ENCODE measurements at regions not wholly inside any gene's neighbourhood (a gene's known extent, or its start where the extent isn't known, plus 50 kb on each side); places are given as distances from the start of the nearest gene placed in this dataset.

DNA sequence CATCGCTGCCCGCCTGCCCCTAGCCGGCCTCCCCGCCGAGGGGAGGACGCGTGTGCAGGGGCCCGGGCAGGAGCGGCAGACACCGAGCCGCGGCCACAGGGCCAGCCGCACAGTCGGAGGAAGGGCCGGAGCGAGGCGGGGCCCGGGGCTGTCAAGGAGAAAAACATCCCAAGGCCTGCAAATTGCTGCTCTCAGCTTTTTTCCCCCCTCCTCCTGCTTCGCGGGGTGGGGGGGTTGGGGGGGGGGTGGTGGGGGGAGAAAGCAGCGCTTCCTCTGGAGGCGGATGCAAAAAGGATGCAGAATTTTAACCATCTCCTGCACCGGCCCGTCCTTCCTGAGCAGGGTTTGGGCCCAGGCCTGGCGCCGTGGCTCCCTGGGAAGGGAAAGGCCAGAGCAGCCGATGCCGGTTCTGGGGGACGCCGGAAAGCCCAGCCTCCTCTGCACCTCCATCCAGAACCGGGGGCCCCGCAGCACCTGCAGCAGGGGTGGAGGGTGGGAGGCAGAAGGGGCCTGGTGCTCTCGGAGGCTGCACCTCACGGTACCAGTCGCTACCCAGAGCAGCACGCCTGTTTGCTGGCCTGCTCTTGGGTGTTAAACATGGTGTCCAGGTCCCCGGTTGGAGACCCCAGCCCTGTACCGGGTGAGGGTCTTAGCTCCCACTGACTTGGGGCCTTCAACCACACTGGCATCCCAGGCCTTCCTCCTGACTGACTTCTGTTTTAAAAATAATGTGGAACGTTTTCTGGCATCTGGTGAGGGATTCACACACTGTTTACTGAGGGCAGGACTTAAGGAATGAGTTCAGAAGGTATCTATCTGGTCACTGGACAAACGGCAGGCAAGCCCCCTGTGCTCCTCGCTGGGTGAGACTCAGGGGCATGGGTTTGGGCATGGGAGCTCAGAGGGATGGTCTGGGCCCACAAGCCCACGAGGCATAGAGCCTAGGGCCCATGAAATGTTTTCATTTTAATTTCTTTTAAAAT lies 77.4 kb upstream of the WNT7B start:
- peak; percentile 73 for DNase-seq

GRCh38 chr22:46055181-46055875 lies 78.4 kb upstream of the WNT7B start:
- DNase-seq, result peak; percentile 59

DNA sequence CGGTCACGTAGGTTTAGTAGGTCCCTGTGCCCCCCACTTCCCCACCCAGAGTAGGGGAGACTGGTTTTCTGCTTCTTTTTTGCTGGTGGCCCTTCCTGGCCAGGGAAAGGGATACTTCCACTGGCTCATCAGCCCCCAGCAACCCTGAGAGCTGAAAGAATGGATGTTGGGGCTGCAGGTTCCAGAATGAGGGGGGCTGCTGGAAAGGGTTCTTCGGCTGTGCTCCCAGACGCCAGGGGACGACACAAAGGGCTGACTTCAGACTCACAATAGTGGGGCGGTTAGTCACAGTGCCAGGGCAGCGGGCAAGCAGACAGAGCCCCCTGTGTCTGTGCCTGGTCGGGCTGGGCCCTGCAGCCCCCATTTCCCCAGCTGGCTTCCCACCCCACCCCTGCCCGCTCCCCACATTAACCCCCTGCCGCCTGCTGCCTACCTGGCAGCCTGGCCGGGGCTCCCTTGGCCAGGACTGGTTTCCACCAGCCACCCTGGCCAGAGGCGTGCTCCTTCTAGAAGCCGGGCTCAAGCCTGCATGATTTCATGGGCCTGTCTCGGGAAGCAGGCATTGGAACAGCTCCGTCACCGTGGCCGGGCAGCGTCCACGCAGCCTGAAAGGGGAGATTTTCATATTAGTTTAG lies 79.1 kb upstream of the WNT7B start:
- peak; percentile 68 for DNase-seq

DNA sequence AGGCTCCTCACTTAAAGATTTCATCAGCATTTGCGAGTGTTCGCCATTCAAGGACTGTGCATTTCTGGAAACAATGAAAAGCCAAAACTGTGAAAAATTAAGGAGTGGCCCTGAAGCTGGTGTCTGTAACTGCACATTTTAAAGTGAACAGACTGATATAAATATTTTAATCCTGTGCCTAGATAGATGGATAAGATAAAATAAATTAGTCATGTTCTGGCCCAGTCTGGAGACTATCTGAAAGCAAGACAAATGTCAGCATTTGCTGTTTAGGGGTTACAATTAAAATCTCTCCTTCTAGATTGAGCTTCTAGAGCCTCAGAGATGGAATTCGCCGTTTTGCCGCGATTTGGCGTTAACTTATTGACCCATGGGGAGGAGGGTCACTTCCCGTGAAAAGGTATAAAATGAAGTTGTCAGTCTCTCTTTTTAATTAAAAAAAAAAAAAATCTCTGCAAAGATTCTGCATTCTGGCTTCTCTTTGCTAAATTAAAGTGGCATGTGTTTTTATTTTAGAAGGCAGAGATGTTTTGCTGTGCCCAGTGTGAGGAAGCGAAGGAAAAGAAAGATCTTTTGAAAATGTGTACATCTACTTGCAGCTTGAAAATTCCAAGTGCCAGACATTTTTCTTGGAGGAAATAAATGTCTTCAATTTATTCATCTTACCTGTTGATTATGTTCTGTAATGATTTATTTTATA lies 79.7 kb upstream of the WNT7B start:
- peak; percentile 68 for DNase-seq

DNA sequence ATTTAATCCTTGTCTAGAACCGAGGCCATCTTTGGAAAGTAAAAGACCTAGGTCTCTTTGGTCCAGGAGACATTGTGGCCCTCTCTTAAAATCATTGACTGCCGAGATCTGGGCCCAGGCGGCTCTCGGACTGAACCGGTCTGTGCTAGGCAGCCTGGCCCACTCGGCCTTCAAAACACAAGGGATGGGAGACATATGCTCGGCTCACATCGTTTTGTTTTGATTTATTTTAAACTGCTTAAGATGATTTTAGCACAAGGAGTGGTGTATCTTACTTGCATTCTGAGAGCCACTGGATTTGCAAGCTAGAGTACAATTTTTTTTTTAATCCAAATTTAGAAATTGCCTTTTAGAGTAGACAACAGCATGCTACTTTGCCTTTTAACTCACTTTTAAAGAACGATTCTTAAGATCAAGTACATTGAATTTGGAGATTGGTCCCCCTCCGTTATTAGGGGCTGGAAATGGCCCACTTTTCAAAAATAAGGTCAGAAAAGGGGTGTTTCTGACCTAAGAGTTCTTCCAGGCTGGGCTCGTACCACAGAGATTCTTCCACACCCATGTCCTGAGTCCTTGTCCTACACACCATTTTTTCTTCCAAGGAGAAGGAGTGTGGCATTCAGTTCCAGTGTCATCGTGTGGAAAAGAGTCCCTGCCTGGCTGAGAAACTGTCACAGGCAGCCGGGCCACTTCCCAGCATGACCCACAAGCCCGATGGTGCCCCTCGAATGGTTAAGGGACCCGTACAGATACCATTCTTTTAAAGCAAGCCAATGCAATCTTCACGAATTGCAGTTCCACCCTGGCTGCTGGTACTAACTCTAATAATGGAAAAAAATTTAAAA lies 80.5 kb upstream of the WNT7B start:
- DNase-seq, result peak; percentile 65

DNA sequence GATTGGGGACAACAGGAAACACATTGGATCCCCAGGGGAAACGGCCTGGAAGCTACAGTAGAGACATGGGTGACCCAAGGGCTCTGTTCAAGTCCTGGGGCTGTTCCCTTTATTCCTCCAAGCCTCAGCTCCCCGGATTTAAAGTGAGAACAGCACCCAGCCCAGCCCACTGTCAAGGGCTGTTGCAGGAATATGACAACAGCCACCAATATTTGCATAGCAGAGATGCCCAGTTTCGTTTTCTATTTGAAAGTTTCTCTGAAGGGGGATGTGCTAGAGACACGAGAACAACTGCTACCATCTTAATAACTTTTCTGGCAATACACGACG lies 81.1 kb upstream of the WNT7B start:
- DNase-seq, result peak; percentile 97

DNA sequence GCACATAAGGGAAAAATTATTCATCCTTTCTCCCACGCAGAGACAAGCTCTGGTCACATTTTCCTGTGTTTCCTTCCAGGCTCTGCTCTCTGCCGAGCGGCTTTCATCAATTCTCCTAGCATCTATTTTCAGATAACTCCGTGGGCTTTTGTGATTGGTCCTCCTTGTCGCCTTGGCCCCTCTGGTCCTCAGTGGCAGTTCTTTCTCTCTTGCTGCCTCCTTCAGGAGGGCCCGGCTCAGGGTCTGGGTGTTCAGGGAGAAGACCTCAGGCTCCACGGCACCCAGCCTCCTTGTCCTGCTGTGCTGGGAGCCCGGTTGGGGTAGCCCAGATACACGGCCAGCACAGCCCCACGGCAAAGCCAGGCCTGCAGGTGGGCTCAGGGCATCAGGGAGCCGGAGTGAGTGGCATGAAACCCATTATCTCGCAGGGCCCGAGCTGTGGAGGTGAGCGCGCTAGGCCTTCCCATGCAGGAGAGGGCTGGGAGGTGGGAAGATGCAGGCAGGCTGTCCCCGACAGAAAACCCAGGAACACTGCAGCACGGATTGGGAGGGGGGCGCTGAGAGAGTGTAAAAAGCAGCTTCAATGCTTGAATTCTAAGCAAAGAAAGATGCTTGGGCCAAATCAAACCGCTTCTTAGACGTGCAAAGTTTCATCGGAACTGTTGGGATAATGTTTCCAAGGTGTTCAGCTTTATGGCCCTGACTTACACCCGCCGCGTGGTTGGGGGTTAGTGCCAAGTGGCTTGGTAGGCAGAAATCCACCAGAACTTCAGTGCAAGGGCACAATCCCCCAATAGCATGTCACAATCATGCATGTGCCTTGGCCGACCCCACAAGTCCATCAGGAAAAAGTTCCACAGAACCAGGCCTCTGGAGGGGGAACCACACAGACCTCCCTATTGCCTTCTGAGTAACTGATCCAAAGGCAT lies 81.9 kb upstream of the WNT7B start:
- peak; percentile 42 for DNase-seq

DNA sequence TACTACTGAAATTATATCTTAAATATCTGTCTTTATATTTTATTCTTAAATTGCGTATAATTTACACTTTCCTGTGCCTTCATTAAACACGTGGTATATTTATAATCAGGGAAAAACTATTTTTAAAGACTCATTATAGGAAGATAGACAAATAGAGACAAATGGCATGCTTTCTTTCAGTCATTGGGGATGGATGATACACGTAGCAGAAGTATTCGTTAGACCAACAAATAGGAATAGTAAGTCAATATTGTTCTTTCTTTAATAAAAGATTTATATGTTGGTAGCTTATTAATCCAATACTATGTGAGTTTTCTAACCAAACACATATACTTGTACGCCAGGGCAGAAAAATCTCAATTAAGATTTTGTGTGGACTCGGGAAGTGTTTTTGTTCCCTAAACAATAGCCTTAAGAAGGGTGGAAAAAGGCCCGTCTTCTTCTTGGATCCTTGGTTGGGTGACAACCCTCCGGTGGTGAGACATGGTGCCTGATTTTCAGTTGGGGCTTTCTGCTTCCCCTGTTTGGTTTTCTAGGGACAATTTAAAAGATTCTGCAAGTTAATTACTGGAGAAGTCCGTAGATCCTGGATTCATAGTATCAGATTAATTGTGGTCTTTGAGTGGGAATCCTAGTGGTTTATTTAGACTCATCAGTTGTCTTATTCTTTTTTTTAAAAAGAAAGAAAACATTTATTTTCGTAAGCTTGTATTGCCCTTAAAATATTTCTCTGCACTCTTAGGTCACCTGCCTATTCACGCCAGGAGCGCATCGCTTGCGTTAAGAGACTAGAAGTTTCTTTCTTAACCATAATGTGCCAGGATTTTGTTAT lies 83.5 kb upstream of the WNT7B start:
- no peak for DNase-seq

GRCh38 chr22:46061124-46061500 lies 84.2 kb upstream of the WNT7B start:
- DNase-seq, result no peak

- DNase-seq, result no peak
Observed at GRCh38 chr22:46061501-46062231, 84.7 kb upstream of the WNT7B start.

DNA sequence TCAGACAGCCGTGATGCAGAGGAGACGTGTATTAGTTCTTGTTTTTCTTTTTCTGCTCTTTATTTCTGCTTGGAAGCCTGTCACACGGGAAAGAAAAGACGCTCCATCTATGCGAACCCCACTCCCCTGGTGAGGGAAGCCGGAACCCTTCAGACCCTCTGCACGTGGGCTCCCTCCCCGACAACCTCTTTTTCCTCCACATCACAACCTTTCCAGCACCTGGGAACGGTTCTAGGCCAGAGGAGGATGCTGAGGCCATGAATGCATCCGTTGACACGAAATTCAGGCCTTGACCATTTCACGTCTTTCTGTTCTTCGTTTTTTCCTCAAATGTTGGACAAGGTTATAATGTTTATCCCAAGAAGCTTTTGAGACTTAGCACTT lies 85.3 kb upstream of the WNT7B start:
- DNase-seq, result no peak

DNA sequence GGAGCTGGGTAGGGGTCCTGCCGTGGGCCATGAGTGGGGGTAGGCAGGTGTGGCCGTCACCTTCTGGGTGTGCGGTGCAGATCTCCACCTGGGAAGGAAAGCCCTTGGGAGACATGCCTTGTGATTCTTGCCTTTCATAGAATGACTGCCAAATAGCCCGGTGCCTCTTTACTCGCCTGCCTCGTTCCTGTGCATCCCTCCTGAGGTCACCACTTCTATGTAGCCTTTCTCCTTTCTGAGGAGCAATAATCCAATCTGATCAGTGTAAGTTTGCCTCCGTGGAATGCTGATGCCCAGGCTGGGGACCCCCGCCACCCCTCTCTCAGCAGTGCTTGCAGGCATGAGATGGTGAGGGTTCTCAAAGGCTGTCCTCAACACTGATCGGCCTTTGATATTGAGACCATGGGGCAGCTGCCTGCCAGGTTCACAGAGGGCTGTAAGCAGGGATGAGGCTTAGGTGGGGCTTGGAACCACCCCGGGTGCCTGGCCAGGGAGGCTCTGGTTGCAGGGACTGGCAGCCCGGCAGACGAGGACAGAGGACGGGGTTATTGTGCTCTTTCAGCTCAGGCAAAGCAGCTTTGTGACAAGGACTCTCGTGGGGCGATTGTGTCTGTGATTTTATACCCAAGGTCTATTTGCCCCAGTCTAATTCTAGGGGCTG lies 86.1 kb upstream of the WNT7B start:
- no peak for DNase-seq

GRCh38 chr22:46063846-46064227 lies 86.5 kb upstream of the PPARA start:
- DNase-seq, result no peak

- DNase-seq, result peak; percentile 55
Observed at GRCh38 chr22:46064228-46064965, 85.9 kb upstream of the PPARA start.

DNA sequence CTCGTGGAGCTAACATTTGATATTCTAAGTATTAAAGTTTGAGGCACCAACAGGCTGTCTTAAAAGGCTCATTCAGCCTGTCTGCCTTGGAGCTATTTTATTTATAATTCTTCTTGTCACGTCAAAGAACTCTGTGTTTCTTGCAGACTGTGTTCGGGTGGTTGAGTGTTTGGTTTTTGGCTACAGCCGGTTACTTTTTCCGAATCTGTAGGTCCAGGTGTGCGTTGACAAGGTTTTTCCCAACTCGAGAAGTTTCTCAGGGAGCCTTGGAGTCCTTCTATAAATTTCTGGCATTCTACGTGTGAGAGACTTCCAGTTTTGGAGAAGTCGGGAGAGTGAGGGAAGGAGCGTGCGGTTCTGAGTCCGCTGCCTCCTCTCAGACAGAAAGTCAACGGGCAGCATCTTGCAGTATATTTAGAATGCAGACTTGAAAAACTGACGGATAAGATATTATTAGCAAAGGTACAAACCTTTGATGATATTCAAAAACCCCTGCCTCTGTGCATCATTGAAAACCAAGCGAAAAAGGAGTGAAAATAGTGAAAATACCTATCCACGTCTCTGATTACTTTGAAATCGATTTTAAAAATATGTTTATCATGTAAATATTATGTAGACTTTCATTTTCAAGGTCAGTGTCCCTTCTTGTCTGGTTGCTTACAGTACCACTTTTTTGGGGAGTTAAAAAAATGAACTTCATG lies 85.2 kb upstream of the PPARA start:
- DNase-seq, result peak; percentile 67

GRCh38 chr22:46065691-46066454 lies 84.5 kb upstream of the PPARA start:
- peak; percentile 67 for DNase-seq

GRCh38 chr22:46066691-46067090 lies 83.6 kb upstream of the PPARA start:
- DNase-seq, result peak; percentile 76
